GM12878 (cell line): ENCODE measurements at regions not wholly inside any gene's neighbourhood (a gene's known extent, or its start where the extent isn't known, plus 50 kb on each side); places are given as distances from the start of the nearest gene placed in this dataset.
A peak's percentile ranks its signal among the peaks of the same experiment; 100 is the strongest.

Experiments used
- ATAC-seq: fragments of 200-7000 bp; cut with Tn5 transposase; 3 replicates; pipeline ENCODE4 v1.9.1; 2020; ENCODE audit warnings: mild to moderate bottlenecking, moderate library complexity
- BruUV-seq: library from RNA; stranded (reverse); fragments of 400-500 nt; replicated peaks from 2 replicates; lab custom pipeline; 2021; lab: Mats Ljungman, UMichigan
- CTCF ChIA-PET: fragments of 300-600 bp; sonication (Branson Sonifier 250); formaldehyde crosslinking; extraction: SDS; loops from one replicate; lab custom pipeline; 2021; ENCODE audit warnings: inconsistent platforms; lab: Yijun Ruan, JAX
- POLR2A ChIA-PET: fragments of 350-600 bp; formaldehyde crosslinking; extraction: SDS; loops from one replicate; lab custom pipeline; 2021; ENCODE audit warnings: inconsistent platforms; lab: Charles Lee
- RAD21 ChIA-PET: fragments of 300-600 bp; sonication (Branson Sonifier 250); formaldehyde crosslinking; loops from one replicate; lab custom pipeline; 2023; ENCODE audit warnings: antibody characterized with exemption; ENCODE audit not compliant: unreplicated experiment; lab: Charles Lee
- SMC1A ChIA-PET: fragments of 300-600 bp; sonication (Branson Sonifier 250); formaldehyde crosslinking; loops from one replicate; lab custom pipeline; 2023; ENCODE audit not compliant: unreplicated experiment, uncharacterized antibody; lab: Charles Lee
- DNase-seq: peaks from one replicate; pipeline ENCODE4 v3.0.0-alpha.2; 2011; ENCODE audit warnings: low read depth, low spot score
- FAIRE-seq: peaks from 3 replicates; lab custom pipeline; 2011; peaks lifted over from hg19 to GRCh38; lab: Jason Lieb, UNC
- H2AFZ ChIP-seq: 2 replicates; pipeline ENCODE4 v1.6.0; 2011; ENCODE audit warnings: low read depth, low read length, control low read depth; ENCODE audit not compliant: control insufficient read depth
- H3K27ac ChIP-seq: 2 replicates; pipeline ENCODE4 v1.5.1; 2011; ENCODE audit warnings: control low read depth; ENCODE audit not compliant: control insufficient read depth, insufficient read depth
- H3K27me3 ChIP-seq, 2 experiments: replicated peaks in 1 of 2; 2 replicates each; pipeline versions ENCODE4 v1.6.0 to v1.6.1; 2011; ENCODE audit warnings: low read length in 1 of 2; ENCODE audit not compliant: control insufficient read depth in 2 of 2, insufficient read depth in 2 of 2
- H3K36me3 ChIP-seq, 2 experiments: 2 replicates each; pipeline ENCODE4 v1.5.1; 2011; ENCODE audit warnings: low read length in 1 of 2; ENCODE audit not compliant: control insufficient read depth in 2 of 2, insufficient read depth in 2 of 2
- H3K4me1 ChIP-seq: 2 replicates; pipeline ENCODE4 v1.6.1; 2011; ENCODE audit warnings: mild to moderate bottlenecking, low read length, moderate library complexity, mixed read lengths; ENCODE audit not compliant: control insufficient read depth, insufficient read depth
- H3K4me2 ChIP-seq: 2 replicates; pipeline ENCODE4 v1.6.0; 2011; ENCODE audit warnings: control low read depth; ENCODE audit not compliant: control insufficient read depth, insufficient read depth
- H3K4me3 ChIP-seq: fragments of 200-600 bp; sonication (generic); 2 replicates; pipeline ENCODE4 v1.5.1; 2016
- H3K79me2 ChIP-seq: 2 replicates; pipeline ENCODE4 v1.6.0; 2011; ENCODE audit warnings: low read length; ENCODE audit not compliant: control insufficient read depth, insufficient read depth
- H3K9ac ChIP-seq: 2 replicates; pipeline ENCODE4 v1.8.0; 2011; ENCODE audit warnings: low read length, control low read depth, mixed read lengths; ENCODE audit not compliant: control insufficient read depth, insufficient read depth
- H3K9me3 ChIP-seq: replicated peaks from 3 replicates; pipeline ENCODE4 v1.5.1; 2011; ENCODE audit warnings: mild to moderate bottlenecking, low read length; ENCODE audit not compliant: control insufficient read depth, insufficient read depth
- H4K20me1 ChIP-seq: 2 replicates; pipeline ENCODE4 v1.6.0; 2011; ENCODE audit not compliant: control insufficient read depth, insufficient read depth
- CBX3 ChIP-seq: fragments of 200-600 bp; sonication (generic); IDR thresholded peaks from 2 replicates; pipeline ENCODE4 v1.6.1; 2016; ENCODE audit warnings: low read depth, borderline replicate concordance
- CBX5 ChIP-seq: sonication (generic); IDR thresholded peaks from 2 replicates; pipeline ENCODE4 v1.6.1; 2016; ENCODE audit warnings: low read depth, moderate library complexity, mild to moderate bottlenecking, inconsistent platforms
- CHD4 ChIP-seq: fragments of 200-600 bp; sonication (generic); IDR thresholded peaks from 2 replicates; pipeline ENCODE4 v1.6.1; 2016; ENCODE audit warnings: mild to moderate bottlenecking
- EED ChIP-seq: sonication (generic); IDR thresholded peaks from 2 replicates; pipeline ENCODE4 v1.6.1; 2016; ENCODE audit warnings: antibody characterized with exemption, low read depth
- FOS ChIP-seq: IDR thresholded peaks from 3 replicates; pipeline ENCODE4 v1.6.1; 2011; ENCODE audit warnings: borderline replicate concordance; ENCODE audit not compliant: insufficient read length; ENCODE audit errors: extremely low read depth
- GABPA ChIP-seq: IDR thresholded peaks from 2 replicates; pipeline ENCODE4 v1.6.1; 2014; ENCODE audit warnings: antibody characterized with exemption, low read depth, mild to moderate bottlenecking, inconsistent platforms
- IKZF2 ChIP-seq, 2 experiments: fragments of 450-650 bp; IDR thresholded peaks; 2 replicates each; pipeline ENCODE4 v1.6.1; 2017; ENCODE audit warnings: mild to moderate bottlenecking in 2 of 2, moderate library complexity in 2 of 2
- MEF2A ChIP-seq: IDR thresholded peaks from 2 replicates; pipeline ENCODE4 v1.6.1; 2011; ENCODE audit warnings: low read depth, mild to moderate bottlenecking, low read length, moderate library complexity; ENCODE audit not compliant: insufficient read depth
- MTA3 ChIP-seq: IDR thresholded peaks from 2 replicates; pipeline ENCODE4 v1.6.1; 2012; ENCODE audit warnings: low read length, inconsistent platforms, borderline replicate concordance
- MXI1 ChIP-seq: fragments of 150-350 bp; IDR thresholded peaks from 2 replicates; pipeline ENCODE4 v1.6.1; 2011; ENCODE audit warnings: low read depth, mild to moderate bottlenecking, inconsistent platforms, low read length, improper control_type of control experiment
- PML ChIP-seq: IDR thresholded peaks from 2 replicates; pipeline ENCODE4 v1.6.1; 2012; ENCODE audit warnings: low read length, inconsistent platforms
- RFX5 ChIP-seq: IDR thresholded peaks from 2 replicates; pipeline ENCODE4 v1.6.1; 2011; ENCODE audit warnings: low read depth, low read length, improper control_type of control experiment
- SIN3A ChIP-seq: IDR thresholded peaks from 2 replicates; pipeline ENCODE4 v1.6.1; 2012; ENCODE audit warnings: low read depth, low read length, improper control_type of control experiment
- SMAD1 ChIP-seq: fragments of 450-650 bp; IDR thresholded peaks from 2 replicates; pipeline ENCODE4 v1.6.1; 2018; ENCODE audit warnings: mild to moderate bottlenecking, low read depth; ENCODE audit not compliant: partially characterized antibody
- SUPT20H ChIP-seq: IDR thresholded peaks from 2 replicates; pipeline ENCODE4 v1.6.1; 2011; ENCODE audit warnings: low read depth, mild to moderate bottlenecking, low read length, moderate library complexity, borderline replicate concordance; ENCODE audit not compliant: control insufficient read depth
- WRNIP1 ChIP-seq: IDR thresholded peaks from 2 replicates; pipeline ENCODE4 v1.6.1; 2011; ENCODE audit warnings: low read depth, low read length, improper control_type of control experiment, borderline replicate concordance
- ZNF217 ChIP-seq: fragments of 450-650 bp; IDR thresholded peaks from 2 replicates; pipeline ENCODE4 v1.6.1; 2017; ENCODE audit warnings: antibody characterized with exemption, mild to moderate bottlenecking
- WGBS: methylation state at CpG from one replicate; pipeline ENCODE4 v1.1.6; 2016; ENCODE audit warnings: low lambda C conversion rate; ENCODE audit not compliant: insufficient replicate concordance, insufficient coverage; ENCODE audit errors: missing lambda C conversion rate; 5-methylcytosine and 5-hydroxymethylcytosine counted together
- in situ Hi-C: fragments of 300-500 bp; cut with MboI; formaldehyde crosslinking; loops from 9 replicates; pipeline ENCODE4 v1.14.3; 2018; ENCODE audit warnings: mixed read lengths
- intact Hi-C: fragments of 100-400 bp; cut with micrococcal nuclease; formaldehyde crosslinking; loops from one replicate; pipeline ENCODE4 v1.14.2; 2022; ENCODE audit not compliant: unreplicated experiment
- TF ChIP-seq, protein P1 (sequence below): fragments of 450-650 bp; IDR thresholded peaks from 2 replicates; pipeline ENCODE4 v1.6.1; 2016; ENCODE audit warnings: mild to moderate bottlenecking

DNA sequence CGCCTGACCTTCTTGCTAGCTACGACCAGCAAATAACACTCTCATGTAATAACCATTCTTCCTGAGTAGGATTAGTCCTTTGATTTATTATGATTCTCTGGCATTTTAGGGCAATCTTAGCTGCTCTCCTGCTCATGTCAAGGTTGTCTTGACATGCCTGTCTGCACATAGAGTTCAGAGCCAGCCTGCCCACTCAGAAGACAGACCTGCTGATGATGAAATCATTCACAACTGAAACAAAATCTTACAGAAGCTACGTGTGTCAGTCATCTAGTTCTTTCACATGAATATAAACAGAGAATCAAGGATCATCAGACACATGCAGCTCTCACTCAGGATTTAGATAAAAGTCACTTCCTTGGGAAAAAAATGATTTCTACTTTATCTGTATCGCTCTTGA lies 173.6 kb upstream of the LYSMD4 start:
- no peak overlapping the region for H3K4me3 ChIP-seq
- in situ Hi-C loops (no loop called here), intact Hi-C loops (no loop called here)
- H3K4me2 ChIP-seq, result no peak overlapping the region
- H4K20me1 ChIP-seq, result no peaks in the 10 kb centered on the region
- SMC1A ChIA-PET, result interaction anchor here (0.8 to 0.9 kb wide), 2 partner anchors 96 to 151 kb away, joined by 3 to 5 read pairs; no protein-coding TSS in a partner anchor
- no peak for TF ChIP-seq CBX3
- TF ChIP-seq, protein P1, sequence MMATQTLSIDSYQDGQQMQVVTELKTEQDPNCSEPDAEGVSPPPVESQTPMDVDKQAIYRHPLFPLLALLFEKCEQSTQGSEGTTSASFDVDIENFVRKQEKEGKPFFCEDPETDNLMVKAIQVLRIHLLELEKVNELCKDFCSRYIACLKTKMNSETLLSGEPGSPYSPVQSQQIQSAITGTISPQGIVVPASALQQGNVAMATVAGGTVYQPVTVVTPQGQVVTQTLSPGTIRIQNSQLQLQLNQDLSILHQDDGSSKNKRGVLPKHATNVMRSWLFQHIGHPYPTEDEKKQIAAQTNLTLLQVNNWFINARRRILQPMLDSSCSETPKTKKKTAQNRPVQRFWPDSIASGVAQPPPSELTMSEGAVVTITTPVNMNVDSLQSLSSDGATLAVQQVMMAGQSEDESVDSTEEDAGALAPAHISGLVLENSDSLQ, result 0 out of 2 replicates have a peak, but pooled peaks have one; percentile 26
- no peaks in the 10 kb centered on the region for H3K27me3 ChIP-seq
- no peaks in the 10 kb centered on the region for H3K9me3 ChIP-seq
- H2AFZ ChIP-seq, result no peak overlapping the region
- ATAC-seq (no peak), DNase-seq (no peak), FAIRE-seq (no peak)
- RAD21 ChIA-PET, result no interaction called here
- H3K27ac ChIP-seq, result no peak overlapping the region
- CTCF ChIA-PET, result interaction anchor here (1.1 kb wide), 1 partner anchor 634 kb away, joined by 4 read pairs; no protein-coding TSS in a partner anchor
- no peak overlapping the region for H3K9ac ChIP-seq
- POLR2A ChIA-PET, result no interaction called here
- no peaks in the 10 kb centered on the region for H3K79me2 ChIP-seq
- WGBS, result 71% methylated on average over 4 of the region's 4 CpGs
- H3K36me3 ChIP-seq, result no peaks in the 10 kb centered on the region
- BruUV-seq, result no TSS peak
- no peaks in the 10 kb centered on the region for H3K4me1 ChIP-seq

DNA sequence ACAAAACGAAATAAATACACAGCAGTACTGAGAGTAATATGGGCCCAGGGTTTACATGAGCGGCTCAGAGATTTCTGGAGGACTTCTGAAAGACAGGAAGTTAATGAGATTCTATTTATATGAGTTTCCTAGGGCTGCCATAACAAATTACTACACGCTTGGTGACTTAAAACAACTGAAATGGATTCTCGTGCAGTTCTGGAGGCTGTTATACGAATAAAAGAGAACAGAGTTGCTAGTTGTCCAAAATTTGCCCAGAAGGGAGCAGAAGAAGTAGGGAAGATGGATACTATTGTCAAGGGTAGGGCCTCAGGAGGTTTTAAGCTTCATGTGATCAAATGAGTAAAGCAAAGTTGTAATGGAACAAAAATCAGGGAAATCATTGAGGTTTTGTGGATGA lies 173.1 kb upstream of the LYSMD4 start:
- TF ChIP-seq ZNF217 (no peak), GABPA (no peak), EED (no peak), SUPT20H (no peak), CBX5 (no peak), FOS (no peak), SMAD1 (no peak), WRNIP1 (no peak), PML (no peak), CHD4 (no peak), MTA3 (no peak), MEF2A (no peak), IKZF2 (IDR thresholded peaks at IDR 0.05) (no peak), SIN3A (no peak), RFX5 (no peak), MXI1 (no peak)

More for the DNA sequence above, 173.1 kb upstream of the LYSMD4 start:
- 50% methylated on average over 5 of the region's 5 CpGs for WGBS
- BruUV-seq, result no TSS peak
- CTCF ChIA-PET, result interaction anchor here (1.1 kb wide), 1 partner anchor 634 kb away, joined by 4 read pairs; no protein-coding TSS in a partner anchor
- Histone ChIP-seq H3K4me2 (no peak overlapping the region), H4K20me1 (no peaks in the 10 kb centered on the region), H3K4me3 (no peak overlapping the region), H3K4me1 (no peaks in the 10 kb centered on the region), H3K27me3 (no peaks in the 10 kb centered on the region), H3K9ac (no peak overlapping the region), H3K27ac (no peak overlapping the region), H2AFZ (no peak overlapping the region), H3K9me3 (no peaks in the 10 kb centered on the region), H3K36me3 (no peaks in the 10 kb centered on the region), H3K79me2 (no peaks in the 10 kb centered on the region)
- RAD21 ChIA-PET, result no interaction called here
- FAIRE-seq (no peak), ATAC-seq (no peak), DNase-seq (no peak)
- in situ Hi-C loops, result no loop called here
- POLR2A ChIA-PET, result no interaction called here
- SMC1A ChIA-PET, result interaction anchor here (0.8 to 0.9 kb wide), 2 partner anchors 96 to 150 kb away, joined by 3 to 5 read pairs; no protein-coding TSS in a partner anchor
- intact Hi-C loops, result no loop called here
